IPS DF 4.7 (cell line): ENCODE measurements at regions not wholly inside any gene's neighbourhood (a gene's known extent, or its start where the extent isn't known, plus 50 kb on each side); places are given as distances from the start of the nearest gene placed in this dataset.
A peak's percentile ranks its signal among the peaks of the same experiment; 100 is the strongest.

Experiments used
- DNase-seq: peaks from one replicate; pipeline ENCODE4 v3.0.0-alpha.2; 2013; ENCODE audit warnings: low spot score; ENCODE audit errors: extremely low read depth

DNA sequence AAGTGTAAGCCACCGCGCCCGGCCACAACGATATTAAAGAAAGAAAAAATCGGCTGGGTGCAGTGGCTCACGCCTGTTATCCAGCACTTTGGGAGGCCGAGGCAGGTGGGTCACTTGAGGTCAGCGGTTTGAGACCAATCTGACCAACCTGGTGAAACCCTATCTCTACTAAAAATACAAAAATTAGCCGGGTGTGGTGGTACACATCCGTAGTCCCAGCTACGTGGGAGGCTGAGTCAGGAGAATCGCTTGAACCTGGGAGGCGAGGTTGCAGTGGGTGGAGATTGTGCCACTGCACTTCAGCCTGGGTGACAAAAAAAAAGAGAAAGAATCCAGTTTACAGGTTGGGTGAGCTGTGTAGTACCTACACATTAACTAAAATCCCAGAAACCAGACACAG, 99.9 kb upstream of the CACNA1A start:
- no peak for DNase-seq

GRCh38 chr19:13604902-13605586, 98.8 kb upstream of the CACNA1A start:
- no peak for DNase-seq

- no peak for DNase-seq
Measured at GRCh38 chr19:13600802-13601201, 94.5 kb upstream of the CACNA1A start.

GRCh38 chr19:13600091-13600490, 93.8 kb upstream of the CACNA1A start:
- no peak for DNase-seq

GRCh38 chr19:13599681-13600080, 93.4 kb upstream of the CACNA1A start:
- no peak for DNase-seq

DNA sequence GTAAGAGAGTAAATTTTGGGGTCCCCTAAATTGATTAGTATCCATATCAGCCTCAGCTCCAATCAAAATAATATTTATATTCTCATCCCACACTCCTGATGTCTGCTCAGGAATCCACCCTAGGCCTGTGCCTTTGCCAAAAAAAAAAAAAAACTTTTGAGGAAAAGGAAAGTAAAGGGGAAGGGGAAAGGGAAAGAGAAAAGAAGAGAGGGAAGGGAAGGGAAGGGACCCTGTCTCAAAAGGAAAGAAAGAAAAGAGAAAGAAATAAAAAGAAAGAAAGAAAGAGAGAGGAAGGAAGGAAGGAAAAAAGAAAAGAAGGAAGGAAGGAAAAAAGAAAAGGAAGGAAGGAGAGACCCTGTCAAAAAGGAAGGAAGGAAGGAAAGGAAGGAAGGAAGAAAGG, 91.8 kb upstream of the CACNA1A start:
- DNase-seq = no peak

DNA sequence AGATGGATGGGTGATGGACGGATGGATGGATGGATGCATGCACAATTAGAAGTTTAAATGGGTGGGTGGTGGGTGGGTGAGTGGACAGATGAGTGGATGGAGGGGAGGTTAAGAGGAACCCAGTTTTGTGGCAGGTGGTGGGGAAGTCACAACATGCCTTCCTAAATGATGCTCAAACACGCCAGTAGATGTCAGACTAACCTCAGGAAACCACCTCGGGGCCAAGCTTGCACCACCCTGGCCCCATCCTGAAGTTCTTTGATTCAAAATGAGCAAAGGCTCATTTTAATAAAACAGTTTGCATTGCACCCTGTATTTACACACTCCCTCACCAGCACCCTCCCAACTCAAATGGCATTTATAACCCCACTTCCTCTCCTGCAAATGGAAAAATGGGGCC, 91.4 kb upstream of the CACNA1A start:
- DNase-seq = no peak

- no peak for DNase-seq
Measured at GRCh38 chr19:13588957-13589833, 82.9 kb upstream of the CACNA1A start.

GRCh38 chr19:13585512-13585911, 79.2 kb upstream of the CACNA1A start:
- DNase-seq = no peak

GRCh38 chr19:13583753-13584152, 77.5 kb upstream of the CACNA1A start:
- no peak for DNase-seq

GRCh38 chr19:13583114-13583513, 76.8 kb upstream of the CACNA1A start:
- no peak for DNase-seq

DNA sequence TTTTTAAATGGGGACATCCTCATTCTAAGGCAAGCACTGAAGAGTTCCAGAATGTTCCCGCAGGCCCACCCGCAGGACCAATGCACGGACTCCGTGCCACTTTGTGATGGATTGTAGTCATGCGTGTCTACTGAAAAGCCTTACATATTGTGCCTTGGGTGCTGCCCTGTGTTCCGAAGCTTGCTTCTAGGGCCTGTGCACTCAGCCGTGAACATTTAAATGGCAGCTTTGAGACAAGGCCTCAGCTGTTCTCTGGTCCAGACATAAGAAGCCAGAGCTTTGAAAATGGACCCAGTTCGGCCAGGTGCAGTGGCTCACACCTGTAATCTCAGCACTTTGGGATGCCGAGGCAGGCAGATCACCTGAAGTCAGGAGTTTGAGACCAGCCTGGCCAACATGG, 75.3 kb upstream of the CACNA1A start:
- no peak for DNase-seq

DNA sequence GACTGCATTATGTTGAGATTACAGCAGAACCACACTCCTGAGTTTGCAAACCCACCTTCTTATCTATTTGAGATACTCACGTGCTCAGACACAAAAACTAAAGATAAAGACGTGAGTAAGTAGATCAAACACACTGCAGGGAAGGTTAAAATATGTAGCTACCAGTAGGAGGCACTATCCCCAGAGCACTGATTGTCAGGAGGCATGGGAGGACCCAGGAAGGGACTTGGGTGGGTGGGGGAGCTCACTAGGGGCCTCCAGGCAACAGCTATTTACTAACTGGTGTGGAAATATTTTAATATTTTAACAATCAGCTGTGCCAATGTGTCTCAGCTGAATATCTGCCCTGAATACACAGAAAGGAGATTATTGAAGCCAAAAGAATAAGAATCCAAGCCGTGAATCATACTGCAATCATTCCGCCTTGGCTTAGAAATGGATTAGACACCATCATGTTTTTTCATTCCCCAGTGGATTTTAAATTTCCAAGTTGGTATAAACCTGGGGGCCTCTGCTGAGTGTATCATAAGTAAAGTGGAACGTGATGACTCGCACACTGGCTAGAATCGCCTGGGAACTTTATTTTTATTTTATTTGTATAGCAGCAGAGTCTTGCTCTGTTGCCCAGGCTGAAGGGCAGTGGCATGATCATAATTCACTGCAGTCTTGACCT, 73.2 kb upstream of the CACNA1A start:
- DNase-seq = no peak

GRCh38 chr19:13576726-13577125, 70.4 kb upstream of the CACNA1A start:
- no peak for DNase-seq

DNA sequence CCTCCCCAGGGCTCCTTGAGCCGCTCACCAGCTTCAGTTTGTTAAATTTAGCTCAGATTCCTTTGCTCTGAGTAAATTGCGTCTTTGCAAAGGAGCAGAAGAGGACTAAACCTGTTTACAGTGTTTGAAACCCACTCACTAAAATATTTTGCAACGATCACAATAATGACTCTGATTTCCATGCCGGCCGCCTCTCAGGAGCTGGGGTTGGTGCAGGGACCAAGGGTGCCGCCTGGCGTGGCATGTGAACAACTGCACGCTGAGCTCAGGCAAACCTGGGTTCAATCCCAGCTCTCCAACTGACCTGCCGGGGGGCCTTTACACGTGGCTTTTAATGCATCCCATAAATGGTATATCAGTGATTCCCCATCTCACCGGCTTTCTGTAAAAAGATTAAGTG, 68.7 kb upstream of the CACNA1A start:
- no peak for DNase-seq

GRCh38 chr19:13573056-13573667, 66.9 kb upstream of the CACNA1A start:
- DNase-seq = no peak

DNA sequence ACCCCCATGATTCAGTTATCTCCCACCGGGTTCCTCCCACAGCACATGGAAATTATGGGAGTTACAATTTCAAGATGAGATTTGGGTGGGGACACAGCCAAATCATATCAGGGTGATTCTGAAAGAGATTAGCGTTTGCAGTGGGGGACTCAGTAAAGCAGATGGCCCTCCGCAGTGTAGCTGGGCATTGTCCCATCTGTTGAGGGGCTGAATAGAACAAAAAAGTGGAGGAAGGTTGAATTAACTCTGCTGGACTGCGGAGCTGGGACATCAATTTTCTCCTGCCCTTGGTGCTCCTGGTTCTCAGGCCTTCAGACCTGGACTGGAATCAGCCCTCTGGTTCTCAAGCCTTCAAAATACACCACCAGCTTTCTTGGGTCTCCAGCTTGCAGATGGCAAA, 55.2 kb upstream of the CACNA1A start:
- no peak for DNase-seq

GRCh38 chr19:13557756-13558398, 51.6 kb upstream of the CACNA1A start:
- peak; percentile 41 for DNase-seq

GRCh38 chr19:13556552-13556951, 50.3 kb upstream of the CACNA1A start:
- DNase-seq = no peak
